ENCODE measurements at regions not wholly inside any gene's neighbourhood (a gene's known extent, or its start where the extent isn't known, plus 50 kb on each side); places are given as distances from the start of the nearest gene placed in this dataset.

DNA sequence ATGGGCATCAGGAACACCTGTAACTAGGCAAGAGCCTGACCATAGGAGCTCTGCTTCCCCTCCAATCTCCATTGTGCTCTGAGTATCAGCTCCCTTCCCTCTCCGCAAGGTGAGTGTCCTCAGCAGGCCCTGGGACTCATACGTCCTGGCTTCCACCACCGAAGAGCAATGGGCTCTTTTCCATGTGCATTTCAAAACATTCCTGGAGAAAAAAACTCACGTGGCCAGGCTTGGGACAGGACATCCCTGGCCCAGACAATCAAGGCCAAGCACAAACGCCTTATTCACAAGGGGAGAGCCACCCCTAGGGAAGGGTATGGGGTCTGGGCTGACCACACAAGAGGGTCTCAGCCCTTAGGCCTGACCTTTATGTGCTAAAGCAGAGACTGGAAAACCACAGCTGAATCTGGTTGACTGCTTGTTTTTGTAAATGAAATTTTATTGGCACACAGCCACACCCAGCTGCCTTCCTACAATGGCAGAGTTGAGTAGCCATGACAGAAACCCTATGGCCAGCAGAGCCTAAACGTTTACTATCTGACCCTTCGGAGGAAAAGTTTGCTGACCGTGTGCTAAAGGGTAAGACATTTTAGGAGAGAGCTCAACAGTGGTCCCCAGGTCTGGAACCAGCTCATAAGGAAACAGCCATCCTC is 175.7 kb upstream of the ARL4C start (continued):
- TF ChIP-seq ZNF843 (tag by site-specific recombination; IDR thresholded peaks at IDR 0.05) (no peak), GLIS2 (tag by site-specific recombination; IDR thresholded peaks at IDR 0.05) (no peak), ZNF24 (tag by site-specific recombination; IDR thresholded peaks at IDR 0.05) (no peak), ZNF426 (tag by site-specific recombination; IDR thresholded peaks at IDR 0.05) (no peak), HOXD13 (CRISPR knock-in tag; IDR thresholded peaks at IDR 0.05; ENCODE audit: borderline replicate concordance) (no peak), ZNF350 (tag by site-specific recombination; IDR thresholded peaks at IDR 0.05) (no peak)

DNA sequence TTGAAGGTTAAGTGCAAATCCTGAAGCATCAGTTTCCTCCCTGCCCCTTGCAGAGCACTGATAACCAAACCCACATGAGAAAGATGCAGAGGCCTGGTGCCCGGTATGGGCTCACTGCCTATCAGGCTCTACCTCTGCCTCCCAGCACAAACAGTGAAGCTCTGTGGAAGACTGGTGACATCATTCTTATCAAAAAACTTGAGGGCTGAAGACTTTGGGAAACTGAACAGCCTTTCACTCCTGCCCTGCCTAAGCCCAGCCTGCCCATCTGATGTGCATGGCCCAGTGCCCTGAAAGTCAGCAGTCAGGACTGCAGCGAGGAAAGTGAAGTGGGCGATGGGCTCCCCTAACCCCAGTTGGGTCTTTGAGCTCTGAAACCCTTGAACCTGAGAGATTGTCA is 174.8 kb upstream of the ARL4C start:
- TF ChIP-seq ZNF677 (tag by site-specific recombination; IDR thresholded peaks at IDR 0.05) (no peak), KLF10 (tag by site-specific recombination; IDR thresholded peaks at IDR 0.05) (no peak), MEIS1 (CRISPR knock-in tag; IDR thresholded peaks at IDR 0.05; ENCODE audit: borderline replicate concordance) (no peak), ZNF266 (tag by site-specific recombination; IDR thresholded peaks at IDR 0.05; ENCODE audit: low read depth) (no peak), ZNF302 (tag by site-specific recombination; IDR thresholded peaks at IDR 0.05; ENCODE audit: low read depth) (no peak), KLF8 (tag by site-specific recombination; IDR thresholded peaks at IDR 0.05) (no peak), ZNF121 (tag by site-specific recombination; IDR thresholded peaks at IDR 0.05) (no peak), ZNF707 (tag by site-specific recombination; IDR thresholded peaks at IDR 0.05) (no peak), ZNF621 (tag by site-specific recombination; IDR thresholded peaks at IDR 0.05) (no peak), ZBTB17 (tag by site-specific recombination; IDR thresholded peaks at IDR 0.05) (no peak), ZNF501 (tag by site-specific recombination; IDR thresholded peaks at IDR 0.05) (no peak), ZNF140 (tag by site-specific recombination; IDR thresholded peaks at IDR 0.05) (no peak), ZIC2 (tag by site-specific recombination; IDR thresholded peaks at IDR 0.05) (no peak)
- TF ChIP-seq, protein P1, sequence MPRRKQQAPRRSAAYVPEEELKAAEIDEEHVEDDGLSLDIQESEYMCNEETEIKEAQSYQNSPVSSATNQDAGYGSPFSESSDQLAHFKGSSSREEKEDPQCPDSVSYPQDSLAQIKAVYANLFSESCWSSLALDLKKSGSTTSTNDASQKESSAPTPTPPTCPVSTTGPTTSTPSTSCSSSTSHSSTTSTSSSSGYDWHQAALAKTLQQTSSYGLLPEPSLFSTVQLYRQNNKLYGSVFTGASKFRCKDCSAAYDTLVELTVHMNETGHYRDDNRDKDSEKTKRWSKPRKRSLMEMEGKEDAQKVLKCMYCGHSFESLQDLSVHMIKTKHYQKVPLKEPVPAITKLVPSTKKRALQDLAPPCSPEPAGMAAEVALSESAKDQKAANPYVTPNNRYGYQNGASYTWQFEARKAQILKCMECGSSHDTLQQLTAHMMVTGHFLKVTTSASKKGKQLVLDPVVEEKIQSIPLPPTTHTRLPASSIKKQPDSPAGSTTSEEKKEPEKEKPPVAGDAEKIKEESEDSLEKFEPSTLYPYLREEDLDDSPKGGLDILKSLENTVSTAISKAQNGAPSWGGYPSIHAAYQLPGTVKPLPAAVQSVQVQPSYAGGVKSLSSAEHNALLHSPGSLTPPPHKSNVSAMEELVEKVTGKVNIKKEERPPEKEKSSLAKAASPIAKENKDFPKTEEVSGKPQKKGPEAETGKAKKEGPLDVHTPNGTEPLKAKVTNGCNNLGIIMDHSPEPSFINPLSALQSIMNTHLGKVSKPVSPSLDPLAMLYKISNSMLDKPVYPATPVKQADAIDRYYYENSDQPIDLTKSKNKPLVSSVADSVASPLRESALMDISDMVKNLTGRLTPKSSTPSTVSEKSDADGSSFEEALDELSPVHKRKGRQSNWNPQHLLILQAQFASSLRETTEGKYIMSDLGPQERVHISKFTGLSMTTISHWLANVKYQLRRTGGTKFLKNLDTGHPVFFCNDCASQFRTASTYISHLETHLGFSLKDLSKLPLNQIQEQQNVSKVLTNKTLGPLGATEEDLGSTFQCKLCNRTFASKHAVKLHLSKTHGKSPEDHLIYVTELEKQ (tag by site-specific recombination; IDR thresholded peaks at IDR 0.05; ENCODE audit: borderline replicate concordance), result no peak
- TF ChIP-seq, protein P2, sequence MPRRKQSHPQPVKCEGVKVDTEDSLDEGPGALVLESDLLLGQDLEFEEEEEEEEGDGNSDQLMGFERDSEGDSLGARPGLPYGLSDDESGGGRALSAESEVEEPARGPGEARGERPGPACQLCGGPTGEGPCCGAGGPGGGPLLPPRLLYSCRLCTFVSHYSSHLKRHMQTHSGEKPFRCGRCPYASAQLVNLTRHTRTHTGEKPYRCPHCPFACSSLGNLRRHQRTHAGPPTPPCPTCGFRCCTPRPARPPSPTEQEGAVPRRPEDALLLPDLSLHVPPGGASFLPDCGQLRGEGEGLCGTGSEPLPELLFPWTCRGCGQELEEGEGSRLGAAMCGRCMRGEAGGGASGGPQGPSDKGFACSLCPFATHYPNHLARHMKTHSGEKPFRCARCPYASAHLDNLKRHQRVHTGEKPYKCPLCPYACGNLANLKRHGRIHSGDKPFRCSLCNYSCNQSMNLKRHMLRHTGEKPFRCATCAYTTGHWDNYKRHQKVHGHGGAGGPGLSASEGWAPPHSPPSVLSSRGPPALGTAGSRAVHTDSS (tag by site-specific recombination; IDR thresholded peaks at IDR 0.05), result no peak
- Histone ChIP-seq H3K4me3 (ENCODE audit: low read depth, low read length) (no peak overlapping the region), H3K9me3 (ENCODE audit: control insufficient read depth, insufficient read depth, low read depth, low read length) (no peaks in the 10 kb centered on the region), H3K4me1 (ENCODE audit: control insufficient read depth, insufficient read depth, low read length) (no peaks in the 10 kb centered on the region), H3K27ac (ENCODE audit: extremely low read depth, low read depth, low read length) (no peak overlapping the region), H3K36me3 (ENCODE audit: control insufficient read depth in 2 of 2, insufficient read depth in 1 of 2, low read length in 2 of 2) (no peaks in the 10 kb centered on the region)
- ChIA-PET POLR2A (no interaction called here), CTCF (interaction anchor here (0.5 to 1.0 kb wide), 4 partner anchors 16 to 524 kb away, joined by 3 to 5 read pairs (median 4); no protein-coding TSS in a partner anchor)

Data from HEK293 (cell line).